GM18511 (cell line): ENCODE measurements at regions not wholly inside any gene's neighbourhood (a gene's known extent, or its start where the extent isn't known, plus 50 kb on each side); places are given as distances from the start of the nearest gene placed in this dataset.
"Not testable (repeated sequence)": the region's sequence is repeated elsewhere in the genome, so short reads cannot be mapped to it uniquely, and the experiment has no call there.

ENCODE experiments used
- ATAC-seq: cut with Tn5 transposase; IDR thresholded peaks from one replicate; pipeline ENCODE4 v1.9.1; 2021; ENCODE audit warnings: mild to moderate bottlenecking, moderate library complexity; ENCODE audit not compliant: unreplicated experiment

DNA sequence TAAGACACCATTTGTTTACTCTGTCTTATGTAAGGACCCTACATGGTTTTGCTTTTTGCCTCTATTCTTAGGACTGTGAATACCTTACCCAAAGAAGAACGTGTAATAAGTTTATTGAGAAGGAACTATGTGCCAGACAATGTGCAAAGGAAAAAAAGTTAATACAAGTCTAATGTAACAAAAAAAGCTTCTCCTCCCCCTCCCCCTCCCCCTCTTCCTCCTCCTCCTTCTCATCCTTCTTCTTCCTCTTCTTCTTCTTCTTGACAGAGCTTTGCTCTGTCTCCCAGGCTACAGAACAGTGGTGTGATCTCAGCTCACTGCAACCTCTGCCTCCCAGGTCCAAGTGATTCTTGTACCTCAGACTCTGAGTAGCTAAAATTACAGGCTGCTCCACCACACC, 50.9 kb upstream of the MITF start:
- ATAC-seq = no peak

GRCh38 chr3:69687641-69688040, 51.6 kb upstream of the MITF start:
- ATAC-seq = no peak

DNA sequence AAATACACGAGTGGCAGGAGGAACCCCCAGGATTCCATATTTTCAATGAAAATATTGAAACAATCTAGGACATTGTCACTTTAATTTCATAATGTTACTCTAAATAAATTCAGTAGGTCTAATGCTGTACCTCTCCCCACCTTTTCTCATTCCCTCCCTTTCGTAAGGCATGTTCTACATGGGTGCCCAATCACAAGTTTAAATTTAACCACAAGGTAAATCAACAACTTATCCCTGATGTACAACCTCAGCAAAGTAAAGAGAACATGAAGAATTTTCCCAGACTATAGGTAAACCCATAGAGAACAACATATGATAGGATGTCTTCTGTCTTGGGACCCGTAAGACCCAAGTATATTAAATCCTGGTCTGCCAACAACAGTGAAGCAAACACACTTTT, 53.2 kb upstream of the MITF start:
- ATAC-seq = no peak

GRCh38 chr3:69684309-69684961, 54.8 kb upstream of the MITF start:
- no peak for ATAC-seq

- ATAC-seq = no peak
Observed at GRCh38 chr3:69683082-69683806, 56.0 kb upstream of the MITF start.

- not testable (repeated sequence) for ATAC-seq
Observed at GRCh38 chr3:69677456-69677855, 61.8 kb upstream of the MITF start.

GRCh38 chr3:69675786-69676530, 63.3 kb upstream of the MITF start:
- ATAC-seq = no peak

DNA sequence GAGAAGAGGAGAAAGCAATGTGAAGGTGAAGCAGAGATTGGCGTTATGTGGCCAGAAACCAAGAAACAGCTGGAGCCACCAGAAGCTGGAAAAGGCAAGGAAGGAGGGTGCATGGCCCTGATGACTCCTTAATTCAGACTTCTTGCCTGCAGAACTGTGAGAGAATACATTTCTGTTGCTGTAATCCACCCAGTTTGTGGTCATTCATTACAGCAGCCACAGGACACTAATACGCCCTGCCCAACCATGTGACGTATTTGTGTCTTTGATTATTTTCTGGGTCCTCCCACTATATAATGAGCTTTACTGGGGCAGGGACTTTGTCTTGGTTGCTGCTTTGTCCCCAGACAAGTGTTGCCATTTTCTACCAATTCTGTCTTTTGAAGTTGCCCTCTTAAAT, 64.5 kb upstream of the MITF start:
- ATAC-seq = no peak

- no peak for ATAC-seq
Observed at GRCh38 chr3:69671082-69671952, 67.9 kb upstream of the MITF start.

GRCh38 chr3:69669070-69669469, 70.2 kb upstream of the MITF start:
- no peak for ATAC-seq

GRCh38 chr3:69665026-69665737, 74.1 kb upstream of the MITF start:
- ATAC-seq = no peak

GRCh38 chr3:69660631-69661030, 78.6 kb upstream of the MITF start:
- ATAC-seq = no peak

DNA sequence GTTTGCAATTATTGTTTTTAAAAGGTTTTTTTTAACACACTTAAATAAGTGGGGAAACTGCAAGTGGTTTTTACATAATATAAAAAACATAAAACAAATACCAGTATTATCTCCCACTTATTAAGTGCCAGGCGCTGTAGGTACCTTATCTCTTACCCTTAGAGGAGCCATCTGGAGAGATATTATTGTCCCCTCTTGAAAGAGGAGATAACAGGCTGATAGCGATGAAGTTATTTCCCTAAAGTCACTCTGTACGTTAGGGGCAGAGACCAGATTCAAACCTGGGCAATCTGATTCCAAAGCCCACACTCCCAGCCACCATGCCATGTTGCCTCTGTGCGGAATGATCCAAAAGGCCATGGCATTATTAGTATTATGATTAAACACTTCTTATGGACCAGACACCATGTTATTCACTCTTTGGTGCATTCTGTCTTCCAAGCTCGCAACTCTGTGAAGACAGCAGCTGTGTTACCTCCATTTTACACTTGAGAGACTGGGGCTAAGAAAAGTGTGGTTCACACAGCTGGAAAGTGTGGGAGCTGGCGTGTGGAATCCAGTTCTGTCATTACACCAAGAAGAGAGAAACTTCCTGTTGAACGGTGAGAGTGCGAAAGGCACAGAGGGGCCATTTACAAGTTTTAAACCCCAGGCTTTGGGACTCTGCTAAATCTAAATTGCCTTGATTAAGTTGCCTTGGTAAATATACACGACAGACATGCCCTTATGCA, 79.9 kb upstream of the MITF start:
- ATAC-seq = no peak

DNA sequence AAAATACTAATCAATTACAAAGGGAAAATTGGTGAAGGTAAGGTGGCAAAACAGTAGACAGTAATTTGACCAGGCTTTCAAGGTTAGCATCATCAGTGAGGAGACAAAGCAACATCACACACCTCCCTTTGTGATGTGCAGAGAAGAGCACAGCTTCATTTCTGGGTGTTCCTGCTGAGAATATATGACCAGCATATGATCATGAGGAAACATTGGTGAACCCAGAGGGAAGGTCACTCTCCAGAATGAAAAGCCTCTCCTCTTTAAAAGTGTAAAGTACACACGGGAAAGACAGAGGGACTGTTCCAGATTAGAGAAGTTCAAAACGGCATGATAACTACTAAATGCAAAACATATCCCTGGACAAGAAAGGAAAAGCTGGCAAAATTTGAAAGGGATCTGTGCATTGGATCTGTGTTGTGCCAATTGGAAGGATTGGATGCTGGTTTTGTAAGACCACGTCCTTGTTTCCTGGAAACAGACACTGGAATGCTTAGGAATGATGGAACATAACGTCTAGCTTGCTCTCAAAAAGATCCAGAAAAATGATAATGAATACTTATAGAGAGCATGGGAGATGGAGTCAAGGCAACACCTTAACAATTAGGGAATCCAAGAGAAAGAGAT, 80.6 kb upstream of the MITF start:
- ATAC-seq = no peak

DNA sequence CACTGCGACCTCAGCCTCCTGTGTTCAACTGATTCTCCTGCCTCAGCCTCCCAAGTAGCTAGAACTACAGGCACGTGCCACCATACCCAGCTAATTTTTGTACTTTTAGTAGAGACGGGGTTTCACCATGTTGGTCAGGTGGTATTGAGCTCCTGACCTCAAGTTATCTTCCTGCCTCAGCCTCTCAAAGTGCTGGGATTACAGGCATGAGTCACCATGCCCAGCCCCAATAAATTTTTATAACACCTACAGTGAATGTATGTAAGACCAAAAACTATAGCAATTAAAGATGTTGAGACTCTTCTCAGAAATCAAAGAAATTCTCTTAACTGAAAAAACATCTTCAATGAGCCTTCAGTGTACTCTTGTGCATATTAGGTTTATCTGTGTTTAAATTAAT, 82.2 kb upstream of the MITF start:
- ATAC-seq = not testable (repeated sequence)

DNA sequence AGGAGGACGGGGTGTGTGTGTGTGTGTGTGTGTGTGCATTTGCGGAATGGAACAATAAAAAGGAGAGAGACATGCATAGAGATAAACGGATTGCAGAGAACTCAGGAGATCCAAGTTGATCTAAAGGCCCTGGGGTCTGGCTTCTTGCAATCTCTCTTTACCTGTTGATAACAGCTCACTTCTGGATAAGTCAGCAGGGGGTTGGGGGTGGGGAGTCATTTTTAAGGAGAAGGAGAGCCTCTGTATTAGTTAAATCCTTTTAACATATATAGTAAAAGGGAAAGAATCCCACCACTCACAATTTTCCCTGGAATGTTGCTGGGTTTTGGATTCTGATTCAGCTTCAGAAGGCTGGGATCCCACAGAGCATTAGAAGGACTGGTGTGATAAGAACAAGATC, 87.5 kb upstream of the MITF start:
- no peak for ATAC-seq

- no peak for ATAC-seq
Observed at GRCh38 chr3:69650066-69650419, 89.2 kb upstream of the MITF start.

DNA sequence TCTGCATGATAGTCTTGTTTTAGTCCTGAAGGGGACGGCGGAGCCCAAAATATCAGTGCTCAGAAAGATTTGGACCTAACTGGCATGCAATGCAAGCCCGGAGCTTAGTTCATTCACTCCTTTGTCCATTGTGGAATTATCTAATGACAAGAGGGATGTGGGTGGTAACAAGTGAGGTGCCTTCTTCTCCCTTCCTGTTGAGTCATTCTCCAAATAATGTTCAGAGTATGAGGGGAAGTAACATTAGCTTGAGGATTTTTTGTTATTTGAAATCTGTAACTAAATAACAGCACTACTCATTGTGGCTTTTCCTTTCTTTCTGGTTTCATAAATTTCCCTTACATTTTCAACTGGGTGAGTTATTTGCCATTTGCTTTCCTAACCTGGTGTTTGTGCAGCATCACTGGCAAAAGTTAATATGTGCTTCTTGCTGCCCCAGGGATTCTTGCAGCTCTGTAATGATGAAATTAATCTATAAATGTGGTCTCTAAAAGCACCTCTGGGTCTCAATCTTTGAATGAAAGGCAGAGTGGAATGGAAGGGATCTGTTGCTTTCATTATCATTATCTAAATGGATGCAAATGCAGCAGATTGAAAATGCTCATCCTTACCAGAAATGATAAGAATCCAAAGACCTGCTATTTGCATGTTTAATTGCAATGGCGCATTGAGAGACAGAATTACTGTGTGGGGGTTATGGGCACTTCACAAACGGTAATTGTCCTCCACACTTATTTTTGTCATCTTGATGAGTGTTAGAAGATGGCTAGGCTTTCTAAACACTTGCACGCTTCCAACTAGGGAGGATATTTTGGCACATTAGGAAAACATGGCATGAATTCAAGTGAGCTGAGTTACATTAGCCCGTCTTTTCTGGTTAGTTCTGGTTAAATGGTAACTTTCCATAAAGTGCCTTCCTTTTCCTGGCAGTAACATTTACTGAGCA, 89.9 kb upstream of the MITF start:
- no peak for ATAC-seq
